Stromal cell of bone marrow (primary cell): ENCODE measurements at regions not wholly inside any gene's neighbourhood (a gene's known extent, or its start where the extent isn't known, plus 50 kb on each side); places are given as distances from the start of the nearest gene placed in this dataset.

Experiments used
- DNase-seq: peaks from one replicate; pipeline ENCODE4 v3.0.0-alpha.2; 2012; ENCODE audit warnings: low read depth

DNA sequence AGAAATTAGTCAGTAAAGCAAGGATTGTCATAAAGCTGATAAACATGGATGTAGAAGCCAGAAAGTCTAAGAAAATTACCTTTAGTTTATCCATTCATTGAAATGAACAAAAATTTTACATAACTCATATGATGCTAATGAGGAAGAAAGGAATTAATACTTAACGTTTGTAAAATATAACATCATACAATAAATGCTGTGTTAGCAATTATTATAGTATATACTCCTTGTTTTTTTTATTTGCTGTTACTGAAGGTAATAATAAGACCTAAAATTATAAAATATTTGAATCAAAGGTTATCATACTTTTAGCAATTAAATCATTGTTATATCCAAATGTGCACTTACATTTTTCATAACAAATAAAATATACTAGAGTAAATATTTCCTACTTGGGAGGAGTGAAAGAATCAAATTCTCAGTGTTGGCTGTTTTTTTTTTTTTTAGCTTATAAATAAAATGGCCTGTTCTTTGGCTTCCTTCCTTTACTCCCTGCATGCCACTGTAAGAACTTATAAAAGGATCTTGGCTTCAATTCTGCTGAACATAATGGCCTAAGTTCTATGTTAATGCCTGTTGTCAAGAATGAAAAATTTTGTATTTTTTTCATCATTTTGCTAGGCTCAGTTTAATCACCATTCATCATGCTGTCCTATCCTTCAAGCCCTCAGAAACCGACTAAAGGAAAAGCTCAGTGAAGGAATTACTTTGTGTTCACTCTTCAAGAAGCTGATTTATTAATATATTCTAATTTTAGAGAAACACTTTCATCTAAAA, 167.4 kb upstream of the SLITRK1 start:
- DNase-seq = no peak

GRCh38 chr13:84044805-84045204, 162.5 kb upstream of the SLITRK1 start:
- no peak for DNase-seq

DNA sequence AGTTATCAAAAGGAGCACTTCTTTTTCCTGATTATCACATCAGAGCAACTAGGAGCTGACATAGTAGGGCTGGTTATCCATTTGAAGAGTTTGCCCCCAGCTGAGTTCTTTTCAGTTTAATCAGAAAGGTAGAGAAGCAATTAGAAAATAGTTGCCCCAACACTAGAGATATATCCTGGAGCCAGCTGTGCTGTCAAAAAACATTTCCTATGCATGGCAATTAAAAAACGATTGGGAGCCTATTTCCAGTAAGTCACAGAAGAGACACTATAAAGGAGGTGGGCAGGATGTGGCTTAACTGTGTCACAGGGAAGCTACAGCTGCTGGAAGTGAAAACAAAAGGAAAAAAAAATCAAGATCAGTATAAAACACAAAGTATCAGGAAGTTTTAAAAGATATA, 155.7 kb upstream of the SLITRK1 start:
- DNase-seq = no peak

GRCh38 chr13:84032116-84032515, 149.8 kb upstream of the SLITRK1 start:
- DNase-seq = peak; percentile 18

DNA sequence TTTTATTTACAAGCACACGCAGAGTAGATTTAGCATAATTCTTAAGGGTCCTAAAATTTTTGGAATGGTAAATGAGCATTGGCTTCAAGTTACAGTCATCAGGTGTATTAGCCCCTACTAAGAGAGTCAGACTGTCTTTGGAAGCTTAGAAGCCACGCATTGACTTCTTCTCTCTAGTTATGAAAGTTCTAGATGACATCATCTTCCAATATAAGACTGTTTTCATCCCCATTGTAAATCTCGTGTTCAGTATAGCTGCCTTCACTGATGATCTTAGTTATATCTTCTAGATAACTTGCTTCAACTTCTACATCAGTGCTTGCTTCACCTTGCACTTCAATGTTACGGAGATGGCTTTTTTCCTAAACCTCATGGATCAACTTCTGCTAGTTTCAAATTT, 148.8 kb upstream of the SLITRK1 start:
- no peak for DNase-seq

DNA sequence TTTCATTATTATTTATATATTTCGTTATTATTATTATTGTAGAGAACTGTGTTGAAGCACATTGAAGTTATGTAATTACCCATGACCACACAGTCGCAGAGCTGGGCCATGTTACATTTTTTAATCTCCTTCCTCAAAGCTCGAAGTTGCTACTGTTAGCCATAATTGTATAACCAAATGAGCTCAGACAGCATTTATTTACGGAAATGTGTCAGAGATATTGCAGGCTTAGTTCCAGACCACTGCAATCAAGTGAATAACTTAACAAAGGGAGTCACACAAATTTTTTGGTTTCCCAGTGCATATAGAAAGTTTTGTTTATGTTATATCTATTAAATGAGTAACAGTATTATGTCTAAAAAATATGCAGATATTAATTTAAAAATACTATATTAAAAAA, 147.1 kb upstream of the SLITRK1 start:
- no peak for DNase-seq

DNA sequence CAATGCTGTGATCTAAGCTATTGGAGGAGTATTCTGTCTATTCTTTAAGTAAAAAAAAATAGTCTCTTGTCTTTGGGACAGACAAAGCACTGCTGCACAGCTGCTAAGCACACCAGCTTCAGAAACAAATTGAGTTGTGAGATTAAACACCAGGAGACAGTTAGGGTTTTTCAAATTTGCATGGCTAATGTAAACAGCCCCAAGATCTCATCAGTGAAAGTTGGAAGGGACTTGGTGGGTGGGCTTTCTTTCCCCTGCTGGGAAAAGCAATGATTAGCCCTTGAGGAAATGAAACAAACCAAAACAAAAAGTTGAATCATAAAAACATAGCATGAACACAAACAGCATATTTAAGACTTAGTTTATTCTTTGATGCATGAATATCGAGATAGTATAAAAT, 143.6 kb upstream of the SLITRK1 start:
- no peak for DNase-seq

GRCh38 chr13:83996415-83996814, 114.1 kb upstream of the SLITRK1 start:
- DNase-seq = no peak

GRCh38 chr13:83995930-83996329, 113.7 kb upstream of the SLITRK1 start:
- no peak for DNase-seq

- DNase-seq = no peak
Observed at GRCh38 chr13:83992566-83993358, 110.5 kb upstream of the SLITRK1 start.

- no peak for DNase-seq
Observed at GRCh38 chr13:83987394-83987793, 105.1 kb upstream of the SLITRK1 start.

DNA sequence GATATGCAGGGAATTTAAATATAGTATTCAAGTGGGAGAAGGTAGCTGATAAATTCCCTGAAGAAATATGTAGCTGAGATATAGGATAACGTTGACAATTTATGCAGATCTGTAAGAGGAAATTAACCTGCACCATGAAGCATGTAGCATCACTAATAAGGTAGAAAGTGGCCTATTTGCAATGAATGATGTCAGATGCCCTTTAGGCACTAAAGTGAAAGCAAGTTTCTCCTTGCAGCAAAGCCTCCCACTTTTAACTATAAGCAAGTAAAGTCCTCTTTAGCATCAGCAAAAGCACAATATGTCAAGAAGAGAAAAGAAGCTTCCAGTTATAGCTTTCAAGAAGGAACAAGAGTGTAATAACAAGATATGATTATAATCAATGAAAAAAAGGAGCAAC, 102.5 kb upstream of the SLITRK1 start:
- DNase-seq = no peak

- DNase-seq = no peak
Observed at GRCh38 chr13:83980331-83980730, 98.1 kb upstream of the SLITRK1 start.

GRCh38 chr13:83975655-83976165, 93.4 kb upstream of the SLITRK1 start:
- DNase-seq = no peak

- no peak for DNase-seq
Observed at GRCh38 chr13:83958531-83958930, 76.3 kb upstream of the SLITRK1 start.

DNA sequence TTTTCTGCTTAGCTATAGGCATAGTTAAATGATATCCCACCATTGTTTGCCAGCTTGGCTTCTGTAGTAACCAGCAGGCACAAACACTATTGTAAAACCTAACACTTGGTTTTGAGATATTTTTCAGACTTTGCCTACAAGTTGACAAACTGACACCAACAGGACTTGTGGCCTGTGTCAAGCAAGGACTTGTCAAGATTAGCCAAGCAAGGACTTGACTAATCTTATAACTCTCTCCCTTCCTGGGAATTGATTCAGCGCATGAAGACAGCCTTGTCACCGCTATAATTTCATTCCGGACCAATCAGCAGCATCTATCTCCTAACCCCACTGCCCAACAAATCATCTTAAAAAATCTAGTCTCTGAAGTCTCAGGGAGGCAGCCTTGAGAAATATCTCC, 72.7 kb upstream of the SLITRK1 start:
- no peak for DNase-seq

DNA sequence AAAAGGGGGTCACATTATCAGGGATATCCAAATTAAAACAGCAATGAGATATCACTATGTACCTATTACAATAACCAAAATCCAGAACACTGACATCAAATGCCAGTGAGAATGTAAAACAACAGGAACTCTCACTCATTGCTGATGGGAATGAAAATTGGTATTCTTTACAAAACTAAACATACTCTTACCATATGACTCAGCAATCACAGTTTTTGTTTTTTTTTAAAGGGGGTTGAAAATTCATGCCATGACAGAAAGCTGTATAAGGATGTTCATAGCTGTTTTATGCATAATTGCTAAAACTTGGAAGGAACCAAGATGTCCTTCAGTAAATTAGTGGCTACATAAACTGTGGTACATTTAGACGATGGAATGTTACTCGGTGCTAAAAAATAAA, 71.6 kb upstream of the SLITRK1 start:
- DNase-seq = no peak

GRCh38 chr13:83950293-83950692, 68.0 kb upstream of the SLITRK1 start:
- no peak for DNase-seq

DNA sequence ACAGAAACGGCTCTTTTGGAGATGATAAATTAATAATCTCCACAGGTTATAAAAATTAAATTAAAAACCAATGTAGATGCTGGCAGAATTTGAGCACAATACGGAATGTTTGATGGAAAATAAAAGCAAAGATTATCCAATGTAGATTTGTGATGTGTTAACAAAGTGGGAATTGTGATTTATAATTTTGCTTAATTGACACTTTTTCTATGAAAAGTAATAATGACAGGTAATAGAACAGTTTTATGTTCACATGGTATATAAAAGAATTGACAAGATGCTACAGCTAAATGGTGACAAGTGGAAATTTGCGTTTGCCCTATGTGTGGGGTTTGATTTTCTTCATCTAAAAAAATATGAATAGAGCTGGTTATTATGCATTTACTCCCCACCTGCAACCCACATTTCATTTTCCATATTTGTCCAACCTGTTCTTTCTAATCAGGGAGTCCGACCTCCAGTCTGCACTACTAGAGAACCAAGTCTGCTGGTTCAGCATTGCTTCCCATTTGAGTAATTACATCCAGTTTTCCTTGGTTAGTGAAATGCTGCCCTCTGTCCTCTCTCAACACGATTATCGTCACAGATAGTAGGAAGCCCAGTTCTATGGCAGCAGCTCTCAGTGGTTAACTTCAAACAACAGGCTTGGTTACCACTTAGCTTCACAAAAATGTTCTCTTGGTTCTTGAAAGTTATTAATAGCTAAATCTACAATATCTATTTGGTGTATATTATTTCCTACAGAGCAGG, 61.4 kb upstream of the SLITRK1 start:
- DNase-seq = no peak

- DNase-seq = no peak
Observed at GRCh38 chr13:83941701-83942335, 59.5 kb upstream of the SLITRK1 start.

GRCh38 chr13:83940742-83941141, 58.5 kb upstream of the SLITRK1 start:
- no peak for DNase-seq

DNA sequence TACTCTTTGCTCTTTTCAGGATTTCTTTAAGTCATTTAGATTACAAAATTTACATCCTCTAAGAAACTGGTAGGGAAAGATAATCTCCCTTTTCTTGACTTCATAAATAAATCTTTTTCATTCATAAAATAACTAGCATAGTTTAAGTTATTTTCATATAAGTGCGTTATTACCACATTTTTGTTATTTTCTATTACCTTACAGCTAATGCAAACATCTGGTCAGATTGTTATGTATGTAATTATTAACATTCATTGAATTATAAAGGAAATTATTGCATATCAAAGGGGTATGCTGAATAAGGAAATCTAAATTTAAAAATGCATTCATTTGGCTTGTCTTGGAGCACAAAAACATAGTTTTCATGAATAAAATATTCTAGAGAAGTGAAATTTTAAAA, 55.3 kb upstream of the SLITRK1 start:
- DNase-seq = no peak
